Mucosa of descending colon (tissue), 3 donors: ENCODE measurements at regions not wholly inside any gene's neighbourhood (a gene's known extent, or its start where the extent isn't known, plus 50 kb on each side); places are given as distances from the start of the nearest gene placed in this dataset.

Source experiments
- ATAC-seq: fragments of 200-7000 bp; cut with Tn5 transposase; one replicate; pipeline ENCODE4 v1.9.1; 2020; ENCODE audit warnings: mild to moderate bottlenecking, moderate library complexity
- DNase-seq, 3 donors: peaks; one replicate each; pipeline ENCODE4 v3.0.0-alpha.2; 2020
- H3K36me3 ChIP-seq: fragments of 200-600 bp; one replicate; pipeline ENCODE4 v1.8.0; 2021; ENCODE audit warnings: low read depth, mild to moderate bottlenecking
- H3K4me1 ChIP-seq: fragments of 200-600 bp; one replicate; pipeline ENCODE4 v1.8.0; 2021; ENCODE audit warnings: low read depth, mild to moderate bottlenecking
- H3K4me3 ChIP-seq: fragments of 200-600 bp; one replicate; pipeline ENCODE4 v1.8.0; 2021; ENCODE audit warnings: mild to moderate bottlenecking
- H3K9me3 ChIP-seq: fragments of 200-600 bp; one replicate; pipeline ENCODE4 v1.8.0; 2021; ENCODE audit warnings: mild to moderate bottlenecking
- CTCF ChIP-seq: fragments of 200-600 bp; IDR thresholded peaks from one replicate; pipeline ENCODE4 v1.8.0; 2022; ENCODE audit warnings: antibody characterized with exemption, mild to moderate bottlenecking
- intact Hi-C, 2 donors: fragments of 100-400 bp; cut with DNase I in 1 of 2; cut with micrococcal nuclease in 1 of 2; formaldehyde crosslinking; loops; one replicate each; pipeline versions ENCODE4 v1.11.0 to v1.11.1; 2022; cut with DNase I, micrococcal nuclease
- donor health status: DM: no; HTN: no; CAD: no; lungs with moderate emphysema.
- donor health status: DM: no; HTN: no; CAD: no.
- donor health status: DM: no; HTN: yes; CAD: no.

GRCh38 chr3:159693226-159693625 is 295.4 kb upstream of the IL12A start:
- no peak for TF ChIP-seq CTCF
- no peaks in the 10 kb centered on the region for H3K9me3 ChIP-seq
- no peaks in the 10 kb centered on the region for H3K36me3 ChIP-seq
- DNase-seq, result no peak
- no peaks in the 10 kb centered on the region for H3K4me1 ChIP-seq
- intact Hi-C loops, result no loop called here
- no peak overlapping the region for H3K4me3 ChIP-seq
- no peak for ATAC-seq

DNA sequence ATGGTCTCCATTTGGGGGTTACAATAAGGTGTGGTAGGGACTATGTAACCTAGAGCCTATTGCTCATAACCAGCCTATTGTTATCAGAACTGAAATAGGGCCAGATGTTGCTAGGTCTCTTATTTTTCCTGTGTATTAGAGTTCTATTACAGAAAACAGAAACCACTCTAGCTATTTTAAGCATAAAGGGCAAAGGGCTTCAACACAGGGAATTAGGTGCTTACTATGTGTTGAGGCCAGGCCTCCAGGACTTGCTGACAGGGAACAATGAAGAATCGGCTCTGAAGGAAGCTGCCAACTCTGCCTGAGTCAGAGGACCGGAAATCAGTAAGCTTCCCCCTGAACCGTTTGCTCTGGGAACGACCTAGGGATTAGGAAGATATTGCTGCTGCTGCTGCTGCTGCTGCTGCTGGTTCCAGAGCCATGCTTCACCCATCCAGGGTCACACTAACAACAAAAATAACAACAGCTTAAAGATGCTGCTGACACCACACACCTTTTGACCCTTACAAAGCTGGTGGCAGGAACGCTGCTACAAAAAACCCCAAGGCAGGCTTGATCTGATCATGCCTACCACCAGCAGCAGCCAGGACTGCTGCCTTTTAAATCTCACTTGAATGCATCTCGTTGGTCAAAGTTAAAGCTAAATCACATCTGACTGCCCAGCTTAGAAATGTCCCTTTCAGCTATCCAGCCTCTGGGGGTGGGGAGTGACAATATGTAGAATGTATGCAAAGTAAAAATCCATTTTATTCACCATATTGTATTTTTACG is 276.9 kb upstream of the IL12A start:
- Histone ChIP-seq H3K4me3 (no peak overlapping the region), H3K36me3 (no peaks in the 10 kb centered on the region), H3K4me1 (no peaks in the 10 kb centered on the region), H3K9me3 (no peaks in the 10 kb centered on the region)
- ATAC-seq, result no peak
- intact Hi-C loops, result no loop called here
- DNase-seq, result no peak
- no peak for TF ChIP-seq CTCF

DNA sequence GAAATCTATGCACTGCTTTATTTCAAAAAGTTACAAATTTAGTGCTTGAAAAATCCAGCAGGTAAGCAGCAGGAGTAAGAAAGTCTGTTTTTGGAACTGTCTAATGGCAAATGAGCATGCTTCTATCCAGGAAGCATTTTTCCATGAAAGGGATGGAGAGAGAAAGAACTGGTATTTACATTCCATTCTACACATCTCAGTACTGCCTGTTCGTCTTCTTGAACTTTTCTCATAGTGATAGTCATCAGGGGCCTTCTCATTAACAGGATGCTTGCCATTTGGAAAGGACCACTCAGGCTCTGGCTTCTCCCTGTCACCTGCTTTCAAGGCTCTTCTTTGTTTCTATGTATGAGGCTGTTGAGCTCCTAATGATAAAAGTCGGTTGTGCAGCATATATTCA is 267.3 kb upstream of the IL12A start:
- DNase-seq, result no peak
- H3K36me3 ChIP-seq, result no peaks in the 10 kb centered on the region

DNA sequence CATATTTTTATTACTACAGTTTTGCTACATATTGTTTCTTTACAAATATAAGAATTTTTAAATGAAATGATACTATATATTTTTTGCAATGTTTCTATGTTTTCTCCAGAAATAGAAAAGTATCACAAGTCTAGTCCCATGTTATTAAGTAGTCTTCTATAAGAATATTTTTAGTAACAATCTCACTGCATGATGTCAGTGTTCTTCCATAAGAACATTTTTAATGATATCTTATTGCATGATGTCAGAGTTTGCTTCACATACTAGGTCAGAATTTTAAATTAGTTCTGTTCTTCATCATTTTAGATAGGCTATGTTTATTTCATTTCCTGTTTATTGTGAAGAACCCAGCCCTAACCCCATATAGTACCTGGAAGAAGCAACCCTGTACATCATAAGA is 265.3 kb upstream of the IL12A start:
- intact Hi-C loops, result no loop called here
- ATAC-seq (no peak), DNase-seq (no peak)
- no peak for TF ChIP-seq CTCF
- Histone ChIP-seq H3K36me3 (no peaks in the 10 kb centered on the region), H3K9me3 (no peaks in the 10 kb centered on the region), H3K4me3 (no peak overlapping the region), H3K4me1 (no peaks in the 10 kb centered on the region)

More for the DNA sequence above, 267.3 kb upstream of the IL12A start:
- ATAC-seq, result no peak
- TF ChIP-seq CTCF, result no peak
- H3K9me3 ChIP-seq, result no peaks in the 10 kb centered on the region
- H3K4me1 ChIP-seq, result no peaks in the 10 kb centered on the region
- intact Hi-C loops, result no loop called here
- H3K4me3 ChIP-seq, result no peak overlapping the region

GRCh38 chr3:159724627-159725026 is 264.0 kb upstream of the IL12A start:
- no peaks in the 10 kb centered on the region for H3K36me3 ChIP-seq
- intact Hi-C loops, result no loop called here
- ATAC-seq, result no peak
- no peaks in the 10 kb centered on the region for H3K4me1 ChIP-seq
- DNase-seq, result no peak
- H3K9me3 ChIP-seq, result no peaks in the 10 kb centered on the region
- no peak for TF ChIP-seq CTCF
- H3K4me3 ChIP-seq, result no peak overlapping the region
